GM21529 (cell line): ENCODE measurements at regions not wholly inside any gene's neighbourhood (a gene's known extent, or its start where the extent isn't known, plus 50 kb on each side); places are given as distances from the start of the nearest gene placed in this dataset.
"Not testable (repeated sequence)": the region's sequence is repeated elsewhere in the genome, so short reads cannot be mapped to it uniquely, and the experiment has no call there.

Experiments used
- ATAC-seq: cut with Tn5 transposase; IDR thresholded peaks from one replicate; pipeline ENCODE4 v1.9.1; 2021; ENCODE audit not compliant: unreplicated experiment

DNA sequence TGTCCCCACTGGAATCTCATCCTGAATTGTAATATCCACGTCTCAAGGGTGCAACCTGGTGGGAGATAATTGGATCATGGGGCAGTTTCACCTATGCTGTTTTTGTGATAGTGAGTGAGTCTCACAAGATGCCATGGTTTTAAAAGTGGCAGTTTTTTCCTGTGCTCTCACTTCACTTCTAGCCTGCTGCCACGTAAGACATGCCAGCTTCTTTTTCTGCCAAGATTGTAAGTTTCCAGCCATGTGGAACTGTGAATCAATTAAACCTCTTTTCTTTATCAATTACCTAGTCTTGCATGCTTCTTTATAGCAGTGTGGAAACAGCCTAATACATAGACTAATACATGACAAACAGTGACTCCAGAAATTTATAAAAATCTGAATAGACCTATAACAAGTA is 1131.8 kb downstream of the PCDH7 start:
- no peak for ATAC-seq

DNA sequence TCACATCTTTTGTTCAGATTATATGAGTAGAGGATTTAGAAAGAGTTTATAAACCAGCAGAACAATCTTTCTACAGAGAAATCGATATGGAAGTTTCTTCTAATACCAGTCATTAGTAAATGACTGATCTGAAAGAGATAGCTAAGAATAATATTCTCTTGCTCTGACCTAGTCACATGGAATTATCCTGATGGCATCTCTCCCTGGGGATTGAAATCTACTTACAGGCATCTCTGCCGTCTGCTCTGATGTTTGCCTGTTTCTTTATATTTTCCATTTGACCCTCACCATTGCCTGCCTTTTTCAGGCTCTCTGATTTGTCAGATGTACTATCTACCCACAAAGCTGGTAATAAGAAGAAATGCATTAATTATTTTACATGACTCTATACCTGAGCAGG is 1157.3 kb downstream of the PCDH7 start:
- ATAC-seq: no peak

DNA sequence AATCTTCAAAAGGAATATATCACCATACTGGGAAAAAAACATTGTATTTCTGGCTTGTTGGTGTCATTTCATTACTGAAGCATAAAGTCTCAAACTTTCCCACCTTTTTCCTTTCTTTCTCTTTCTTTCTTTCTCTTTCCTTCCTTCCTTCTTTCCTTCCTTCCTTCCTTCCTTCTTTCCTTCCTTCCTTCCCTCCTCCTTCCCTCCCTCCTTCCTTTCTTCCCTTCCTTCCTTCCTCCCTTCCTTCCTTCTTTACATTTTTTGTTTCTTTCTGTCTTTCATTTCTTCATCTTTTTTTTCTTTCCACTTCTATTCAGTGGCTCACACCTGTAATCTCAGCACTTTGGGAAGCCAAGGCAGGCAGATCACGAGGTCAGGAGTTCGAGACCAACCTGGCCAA is 1160.7 kb downstream of the PCDH7 start:
- ATAC-seq: not testable (repeated sequence)

DNA sequence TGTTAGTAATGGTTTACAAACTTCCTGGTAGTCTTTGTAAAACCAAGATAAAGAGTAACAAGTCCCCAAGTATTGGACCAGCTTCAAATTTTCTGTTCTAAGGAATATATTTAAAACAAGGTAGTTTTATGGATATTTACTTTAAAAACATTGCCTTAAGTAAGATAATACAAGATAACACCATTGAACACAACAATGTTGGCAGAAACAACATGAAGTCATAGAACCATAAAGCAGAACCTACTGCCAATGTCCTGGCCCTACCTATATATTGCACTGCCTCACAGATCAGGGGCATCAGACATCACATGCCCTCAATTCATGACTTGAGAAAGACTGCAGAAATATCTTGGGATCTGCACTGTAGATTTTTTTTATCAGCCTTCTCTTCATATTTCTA is 1176.2 kb downstream of the PCDH7 start:
- ATAC-seq: no peak

DNA sequence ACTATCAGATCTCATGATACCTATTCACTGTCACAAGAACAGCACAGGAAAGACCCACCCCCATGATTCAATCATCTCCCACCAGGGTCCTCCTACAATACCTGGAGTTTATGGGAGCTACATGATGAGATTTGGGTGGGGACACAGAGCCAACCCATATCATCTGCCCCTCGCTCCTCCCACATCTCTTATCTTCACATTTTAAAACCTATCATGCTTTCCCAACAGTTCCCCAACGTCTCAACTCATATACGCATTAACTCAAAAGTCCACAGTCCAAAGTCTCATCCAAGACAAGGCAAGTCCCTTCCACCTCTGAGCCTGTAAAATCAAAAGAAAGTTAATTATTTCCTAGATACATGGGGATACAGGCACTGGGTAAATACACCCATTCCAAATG is 1185.2 kb downstream of the PCDH7 start:
- no peak for ATAC-seq

DNA sequence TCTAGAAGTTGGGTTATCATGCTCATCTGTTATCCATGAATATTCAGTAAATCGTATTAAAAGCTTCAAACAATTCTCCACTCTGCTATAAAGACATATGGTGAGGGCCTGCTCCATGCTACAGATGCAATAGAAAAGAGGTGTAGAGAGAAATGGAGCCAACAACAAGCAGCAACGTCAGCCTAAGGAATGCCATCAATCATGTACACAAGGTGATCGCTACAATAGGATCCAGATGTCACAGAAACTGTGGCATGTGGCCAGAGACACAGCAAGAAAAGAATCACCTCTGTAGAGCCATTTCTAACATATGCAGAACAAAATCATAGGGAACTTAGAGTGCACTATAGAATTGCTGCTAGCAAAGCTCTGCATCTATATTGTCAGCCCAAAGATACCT is 1188.1 kb downstream of the PCDH7 start:
- no peak for ATAC-seq

DNA sequence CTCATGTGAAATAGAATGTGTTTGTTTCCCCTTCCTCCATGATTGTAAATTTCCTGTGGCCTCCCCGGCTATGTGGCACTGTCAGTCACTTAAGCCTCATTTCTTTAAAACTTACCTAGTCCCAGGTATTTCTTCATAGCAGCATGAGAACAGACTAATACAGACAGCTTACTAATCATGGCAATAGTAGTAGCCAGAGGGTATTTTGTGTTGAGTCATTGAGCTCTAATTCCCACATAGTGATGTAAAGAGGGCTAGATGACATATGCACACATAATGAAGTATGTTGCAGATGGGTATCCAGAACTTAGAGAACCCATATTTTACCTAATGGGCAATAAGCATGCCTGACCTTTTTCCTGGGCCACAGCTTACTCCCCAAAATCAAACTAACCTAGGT is 1197.2 kb downstream of the PCDH7 start:
- ATAC-seq: no peak

DNA sequence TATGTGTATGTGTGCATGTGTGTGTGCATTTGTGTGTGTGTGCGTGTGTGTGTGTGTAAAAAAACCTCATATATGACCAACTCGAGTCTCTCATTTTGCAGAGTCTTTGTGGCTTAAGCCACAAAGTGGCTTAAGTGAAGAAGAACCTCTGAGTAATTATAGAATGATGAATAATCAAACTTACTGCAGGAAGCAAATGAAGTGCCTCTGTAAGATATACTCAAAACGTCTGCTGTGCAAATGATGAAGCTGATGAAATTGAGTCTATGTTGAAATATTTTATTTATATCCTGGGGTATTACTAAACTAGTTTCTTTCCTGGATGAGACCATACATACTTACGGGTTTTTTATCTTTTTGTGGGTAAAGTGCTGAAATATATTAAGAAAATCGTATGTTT is 1198.7 kb downstream of the PCDH7 start:
- ATAC-seq: no peak

DNA sequence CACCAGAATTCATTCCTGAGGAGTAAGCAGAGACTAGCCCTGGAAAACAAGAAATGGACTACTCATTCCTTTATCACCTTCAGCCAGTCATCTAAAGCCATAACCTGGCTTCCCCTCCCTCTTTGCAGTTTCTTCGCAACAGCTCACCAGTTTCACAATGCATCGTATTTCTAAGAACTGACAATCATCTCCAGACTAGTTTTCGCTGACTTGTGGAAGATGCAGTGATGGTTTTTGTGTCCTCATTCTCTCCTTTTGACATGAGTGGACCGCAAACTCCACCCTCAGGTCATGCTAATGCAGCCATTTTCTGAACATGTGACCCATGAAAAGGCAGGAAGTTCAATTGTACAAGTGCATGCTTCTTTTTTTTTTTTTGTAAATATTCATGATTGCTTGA is 1203.5 kb downstream of the PCDH7 start:
- no peak for ATAC-seq

DNA sequence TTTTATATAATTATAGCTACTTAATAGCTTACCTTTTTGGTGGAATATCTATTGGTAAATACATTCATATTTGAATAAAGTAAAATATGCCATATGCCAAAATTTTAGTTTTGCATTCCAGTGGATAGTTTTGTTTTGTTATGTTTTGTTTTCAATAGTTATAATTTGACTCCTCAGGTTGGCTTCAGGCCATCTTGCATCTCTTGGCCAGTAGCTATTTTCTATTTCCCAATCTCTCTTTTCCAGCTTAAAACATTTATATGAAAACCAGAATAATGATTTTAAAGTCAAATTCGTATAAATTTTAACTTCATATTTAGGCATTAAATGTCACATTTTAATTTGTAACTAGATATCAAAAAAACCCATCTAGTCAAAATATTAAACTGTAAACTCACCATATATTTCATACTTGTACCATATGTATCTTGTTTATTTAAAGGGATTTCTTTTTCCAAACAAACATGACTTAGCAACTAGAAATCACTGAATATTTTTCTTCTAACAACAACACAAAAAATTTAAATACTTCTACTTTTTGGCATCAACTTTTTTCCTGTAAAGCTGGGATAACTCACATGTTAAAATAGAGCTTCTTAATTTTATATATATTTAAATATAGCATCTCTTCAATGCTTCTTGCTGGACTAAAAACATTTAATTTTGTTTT is 1209.6 kb downstream of the PCDH7 start:
- ATAC-seq: no peak

DNA sequence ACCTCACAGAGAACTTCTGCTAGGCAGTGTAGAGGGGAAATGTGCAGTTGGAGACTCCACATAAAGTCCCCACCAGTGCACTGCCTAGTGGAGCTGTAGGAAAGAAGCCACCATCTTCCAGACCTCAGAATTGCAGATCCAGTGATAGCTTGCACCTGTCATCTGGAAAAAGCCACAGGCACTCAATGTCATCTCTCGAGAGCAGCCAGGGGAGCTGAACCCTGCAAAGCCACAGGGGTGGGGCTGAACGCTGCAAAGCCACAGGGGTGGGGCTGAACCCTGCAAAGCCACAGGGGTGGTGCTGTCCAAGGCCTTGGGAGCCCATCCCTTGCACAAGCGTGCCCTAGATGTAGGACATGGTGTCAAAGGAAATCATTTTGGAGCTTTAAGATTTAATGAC is 1226.3 kb downstream of the PCDH7 start:
- ATAC-seq: no peak

DNA sequence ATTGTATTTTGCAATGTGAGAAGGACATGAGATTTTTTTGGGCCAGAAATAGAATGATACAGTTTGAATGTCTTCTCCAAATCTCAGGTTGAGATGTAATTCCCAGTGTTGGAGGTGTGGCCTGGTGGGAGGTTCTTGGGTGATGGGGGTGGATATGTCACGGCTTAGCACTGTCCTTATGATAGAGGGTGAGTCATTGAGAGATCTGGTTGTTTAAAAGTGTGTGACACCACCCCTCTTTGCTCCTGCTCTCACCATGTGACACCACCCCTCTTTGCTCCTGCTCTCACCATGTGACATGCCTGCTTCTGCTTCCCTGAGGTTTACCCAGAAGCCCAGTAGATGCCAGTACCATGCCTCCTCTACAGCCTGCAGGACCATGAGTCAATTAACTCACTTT is 1226.9 kb downstream of the PCDH7 start:
- no peak for ATAC-seq

DNA sequence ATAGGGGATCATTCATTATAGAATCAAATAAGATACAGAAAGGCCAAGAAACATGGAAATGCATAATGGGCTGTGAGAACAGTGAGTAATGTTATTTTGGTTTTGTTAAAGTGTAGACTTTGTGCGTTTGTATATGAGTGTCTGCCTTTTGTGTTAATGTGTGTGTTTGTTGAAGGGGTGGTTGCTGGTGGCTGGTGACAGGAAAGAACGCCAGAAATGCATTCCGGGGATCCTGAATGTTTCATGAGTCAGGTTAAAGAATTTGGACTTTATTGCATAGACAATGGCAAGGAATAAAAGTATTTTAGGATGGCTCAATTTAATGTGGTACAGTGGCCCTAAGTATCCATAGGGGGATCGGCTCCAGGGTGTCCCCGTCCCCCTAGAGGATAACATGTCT is 1228.9 kb downstream of the PCDH7 start:
- ATAC-seq: no peak

DNA sequence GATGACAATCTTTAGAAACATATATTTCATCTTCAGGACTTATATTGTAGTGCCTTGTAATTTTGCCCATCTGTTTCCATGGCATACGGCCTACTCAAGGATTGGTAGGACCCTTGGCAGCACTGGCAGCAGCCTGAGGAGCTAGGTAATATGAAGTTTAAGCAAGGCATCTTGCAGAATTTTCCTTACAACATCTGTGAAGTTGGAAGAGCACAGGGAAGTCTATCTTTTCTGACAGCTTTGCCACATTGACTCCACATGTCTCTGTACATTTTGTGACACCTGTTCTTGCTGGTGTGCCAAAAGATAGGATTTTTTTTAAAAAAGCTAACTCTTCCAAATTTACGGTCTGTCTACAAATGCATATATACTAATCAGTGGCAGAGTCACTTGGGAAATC is 1235.2 kb downstream of the PCDH7 start:
- no peak for ATAC-seq

DNA sequence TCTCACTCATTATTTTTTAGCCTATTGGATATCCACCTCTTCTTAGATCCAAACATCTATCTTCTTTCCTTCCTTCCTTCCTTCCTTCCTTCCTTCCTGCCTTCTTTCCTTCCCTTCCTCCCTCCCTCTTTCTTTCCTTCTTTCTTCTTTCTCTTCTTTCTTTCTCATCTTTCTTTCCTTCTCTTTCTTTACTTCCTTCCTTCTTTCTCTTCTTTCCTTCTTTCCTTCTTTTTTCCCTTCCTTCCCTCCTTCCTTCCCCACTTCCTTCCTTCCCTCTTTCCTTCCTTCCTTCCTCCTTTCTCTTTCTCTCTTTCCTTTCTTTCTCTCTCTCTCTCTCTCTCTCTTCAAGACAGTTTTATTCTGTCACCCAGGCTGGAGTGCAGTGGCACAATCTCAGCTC is 1239.8 kb downstream of the PCDH7 start:
- ATAC-seq: no peak

DNA sequence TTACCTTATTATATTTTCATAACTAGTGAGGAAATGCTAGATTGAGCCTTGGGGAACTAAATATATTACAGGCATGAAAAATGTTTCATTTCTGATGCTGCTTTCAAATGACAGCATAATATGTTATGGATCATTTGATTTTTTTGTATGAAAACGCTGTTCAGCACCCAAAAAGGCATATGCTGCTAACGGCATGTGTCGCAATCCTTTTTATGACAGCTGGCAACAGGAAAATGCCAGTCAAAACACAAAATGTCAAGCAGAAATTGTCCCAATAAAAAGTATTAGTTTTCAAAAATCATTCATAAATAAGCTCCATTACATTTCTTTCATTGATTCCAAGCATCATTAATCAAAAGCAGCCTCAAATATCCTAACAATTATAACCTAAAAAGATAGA is 1244.5 kb downstream of the PCDH7 start:
- ATAC-seq: no peak

DNA sequence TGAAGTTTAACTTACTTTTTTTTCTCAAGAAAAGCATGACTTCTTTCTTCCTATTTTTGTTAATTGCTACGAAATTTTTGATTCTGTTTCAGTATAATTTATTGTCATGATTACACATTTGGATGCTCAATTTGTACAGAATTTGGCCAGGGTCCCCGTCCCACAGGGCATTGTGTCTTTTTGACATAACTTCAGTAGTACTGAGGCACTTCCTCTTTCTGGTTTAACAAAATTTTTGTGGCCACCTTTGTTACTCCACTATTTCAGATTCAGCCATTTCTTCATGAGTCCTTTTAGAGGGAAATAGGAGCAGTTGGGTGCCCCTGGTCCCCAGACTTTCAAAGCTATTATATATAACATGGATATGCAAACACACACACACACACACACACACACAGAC is 1248.7 kb downstream of the PCDH7 start:
- no peak for ATAC-seq

DNA sequence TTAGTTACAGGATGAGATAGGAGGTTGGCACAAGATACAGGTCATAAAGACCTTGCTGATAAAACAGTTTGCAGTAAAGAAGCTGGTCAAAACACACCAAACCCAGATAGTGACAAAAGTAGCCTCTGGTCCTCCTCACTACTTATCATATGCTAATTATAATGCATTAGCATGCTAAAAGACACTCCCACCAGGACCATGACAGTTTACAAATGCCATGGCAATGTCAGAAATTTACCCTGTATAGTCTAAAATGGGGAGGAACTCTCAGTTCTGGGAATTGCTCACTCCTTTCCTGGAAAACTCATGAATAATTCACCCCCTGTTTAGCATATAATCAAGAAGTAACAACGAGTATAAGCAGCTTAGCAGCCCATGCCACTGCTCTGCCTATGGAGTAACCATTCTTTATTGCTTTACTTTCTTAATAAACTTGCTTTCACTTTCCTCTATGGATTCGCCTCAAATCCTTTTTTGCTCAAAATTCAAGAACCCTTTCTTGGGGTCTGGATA is 1254.4 kb downstream of the PCDH7 start:
- ATAC-seq: no peak

DNA sequence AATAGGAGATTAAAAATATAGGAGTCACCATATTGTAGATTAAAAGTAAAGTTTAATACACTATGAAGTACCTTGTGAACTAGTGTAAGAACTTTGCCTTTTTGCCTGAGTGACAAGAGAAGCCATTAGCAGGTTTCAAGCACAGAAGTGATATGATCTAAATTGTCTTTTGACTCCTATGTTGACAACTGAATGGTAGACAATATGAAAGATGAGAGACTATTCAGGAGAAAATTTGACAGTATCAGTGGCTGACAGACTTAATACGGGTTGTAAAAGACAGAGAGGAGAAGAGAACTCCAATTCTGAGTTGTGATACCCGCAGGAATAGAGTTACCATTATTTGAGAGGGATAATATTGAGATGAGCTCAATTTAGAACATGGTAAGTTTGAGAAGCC is 1259.8 kb downstream of the PCDH7 start:
- ATAC-seq: no peak

DNA sequence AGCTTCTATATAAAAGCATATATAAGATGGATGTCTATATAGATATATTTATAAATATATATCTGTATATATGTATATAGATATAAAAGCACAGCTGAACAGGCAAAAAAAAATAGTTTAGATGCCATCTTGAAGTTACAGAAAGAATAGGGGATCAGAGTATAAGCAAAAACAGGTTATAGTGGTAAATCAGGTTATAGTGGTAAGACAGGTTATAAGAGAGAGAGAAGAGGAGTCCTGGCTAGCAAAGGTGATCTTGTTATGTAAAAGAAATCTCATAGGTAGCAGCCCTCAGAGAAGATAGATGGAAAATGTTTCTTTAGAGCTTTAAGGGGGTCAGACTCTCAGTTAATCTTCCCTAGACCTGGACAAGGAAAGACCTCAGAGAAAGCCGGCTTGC is 1263.1 kb downstream of the PCDH7 start:
- ATAC-seq: no peak

DNA sequence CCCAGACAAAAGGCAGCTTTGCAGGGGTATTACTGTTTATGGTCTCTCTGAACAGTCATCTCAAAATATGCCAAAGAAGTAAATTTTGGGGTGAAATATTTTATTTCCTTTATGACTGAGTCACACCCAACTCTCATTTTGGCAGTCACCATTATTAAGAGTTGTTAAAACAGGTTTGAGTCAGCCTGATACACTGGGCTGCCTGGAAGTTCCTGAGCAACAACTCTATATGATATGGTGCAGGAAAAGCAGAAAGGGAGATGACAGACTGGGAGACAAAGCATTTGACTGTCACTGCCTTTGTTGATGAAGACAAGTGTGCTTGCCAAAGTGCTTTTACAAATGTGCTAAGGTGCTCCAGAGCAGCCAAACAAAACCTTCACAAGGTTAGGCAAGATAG is 1263.5 kb downstream of the PCDH7 start:
- no peak for ATAC-seq

DNA sequence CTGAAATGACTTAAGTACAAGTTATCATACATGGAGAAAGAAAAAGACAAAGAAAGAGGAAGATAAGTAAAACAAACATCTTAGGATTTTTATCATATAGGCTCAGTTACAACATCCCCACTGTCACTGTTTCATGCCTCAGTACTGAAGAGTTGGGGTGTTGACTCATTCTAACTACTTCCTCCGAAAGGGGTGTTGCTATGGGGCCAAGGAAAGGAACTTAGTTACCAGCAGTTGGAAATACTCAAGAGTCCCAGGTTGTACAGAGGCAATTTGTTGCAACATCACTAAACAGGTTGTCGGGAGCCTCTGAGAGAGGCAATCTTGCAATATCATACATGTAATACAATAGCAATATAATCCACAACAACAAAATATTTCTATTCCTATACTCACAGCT is 1264.7 kb downstream of the PCDH7 start:
- ATAC-seq: no peak
